Lung (tissue), 11 donors: ENCODE measurements at regions not wholly inside any gene's neighbourhood (a gene's known extent, or its start where the extent isn't known, plus 50 kb on each side); places are given as distances from the start of the nearest gene placed in this dataset.

Experiments
- ATAC-seq: fragments of 200-7000 bp; cut with Tn5 transposase; one replicate; pipeline ENCODE4 v1.9.1; 2020; ENCODE audit warnings: moderate number of reproducible peaks; ENCODE audit not compliant: insufficient read depth, low FRiP score
- DNase-seq, 3 donors: peaks; one replicate each; pipeline ENCODE4 v3.0.0-alpha.2; 2013 to 2017
- H3K27ac ChIP-seq, 2 donors: one replicate each; pipeline ENCODE4 v1.5.1; 2013; ENCODE audit warnings: mild to moderate bottlenecking in 2 of 2, moderate library complexity in 2 of 2, control low read depth in 1 of 2, inconsistent platforms in 1 of 2, low read depth in 1 of 2, low read length in 1 of 2
- H3K27me3 ChIP-seq, 3 donors: one replicate each; pipeline ENCODE4 v1.5.1; 2013; ENCODE audit warnings: low read length in 2 of 3; ENCODE audit not compliant: control insufficient read depth in 3 of 3, insufficient read depth in 3 of 3
- H3K36me3 ChIP-seq, 4 donors: one replicate each; pipeline ENCODE4 v1.5.1; 2013; ENCODE audit warnings: low read length in 4 of 4, mild to moderate bottlenecking in 1 of 4, moderate library complexity in 1 of 4; ENCODE audit not compliant: control insufficient read depth in 4 of 4, insufficient read depth in 4 of 4
- H3K4me1 ChIP-seq, 5 donors: one replicate each; pipeline ENCODE4 v1.5.1; 2013; ENCODE audit warnings: low read length in 5 of 5, mild to moderate bottlenecking in 2 of 5, moderate library complexity in 1 of 5; ENCODE audit not compliant: control insufficient read depth in 5 of 5, insufficient read depth in 5 of 5
- H3K4me3 ChIP-seq: one replicate; pipeline ENCODE4 v1.5.1; 2013; ENCODE audit warnings: mild to moderate bottlenecking, control low read depth, moderate library complexity
- H3K9ac ChIP-seq, 2 donors: one replicate each; pipeline ENCODE4 v1.5.1; 2013; ENCODE audit warnings: low read length in 2 of 2, control low read depth in 1 of 2; ENCODE audit not compliant: insufficient read depth in 1 of 2
- H3K9me3 ChIP-seq, 4 donors: one replicate each; pipeline ENCODE4 v1.5.1; 2013; ENCODE audit warnings: low read length in 3 of 4, mild to moderate bottlenecking in 1 of 4, moderate library complexity in 1 of 4; ENCODE audit not compliant: control insufficient read depth in 4 of 4, insufficient read depth in 3 of 4
- WGBS, 2 donors: extraction: QIAGEN DNeasy Blood & Tissue Kit; methylation state at CpG; one replicate each; pipeline ENCODE4 v1.1.7; 2013; 5-methylcytosine and 5-hydroxymethylcytosine counted together
- TF ChIP-seq, protein P1 (sequence below): IDR thresholded peaks from 2 replicates; pipeline ENCODE4 v1.5.1; 2012; ENCODE audit warnings: mild to moderate bottlenecking; ENCODE audit errors: control extremely low read depth, extremely low read depth
- donor health status: control.
- donor health status: control.
- donor health status: Bipolar disorder and iron deficiency.
- donor health status: healthy.
- donor health status: DM: yes; HTN: yes; CAD: no.

DNA sequence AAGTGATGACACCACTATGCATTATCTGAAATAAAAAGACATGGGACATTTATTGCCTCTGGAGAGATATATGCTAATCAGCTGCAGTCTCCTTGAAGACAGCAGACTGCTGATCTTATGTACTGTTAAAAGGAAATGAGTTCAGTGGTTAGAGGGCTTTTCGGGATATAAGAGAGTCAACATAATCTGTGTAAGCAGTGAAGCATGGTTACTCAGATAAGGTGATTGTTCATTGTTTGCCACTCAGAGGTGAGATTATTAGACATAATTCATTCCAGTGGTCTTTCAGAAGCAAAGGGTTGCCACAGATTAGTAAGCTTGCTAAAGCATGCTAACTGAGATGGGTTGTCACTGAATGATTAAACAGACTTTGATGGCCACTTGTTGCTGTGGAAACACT lies 1450.7 kb upstream of the ADGRB3 start:
- Histone ChIP-seq H3K4me3 (no peak overlapping the region), H3K9me3 (no peaks in the 10 kb centered on the region), H3K27me3 (no peaks in the 10 kb centered on the region), H3K36me3 (no peaks in the 10 kb centered on the region), H3K27ac (no peak overlapping the region), H3K9ac (no peak overlapping the region), H3K4me1 (peaks cover 0 to 3% (median 0%) of the 10 kb centered on the region in 5 donors)
- ATAC-seq: no peak
- WGBS, 2 donors: 67 to 76% methylated on average over 1 of the region's 1 CpG
- TF ChIP-seq, protein P1, sequence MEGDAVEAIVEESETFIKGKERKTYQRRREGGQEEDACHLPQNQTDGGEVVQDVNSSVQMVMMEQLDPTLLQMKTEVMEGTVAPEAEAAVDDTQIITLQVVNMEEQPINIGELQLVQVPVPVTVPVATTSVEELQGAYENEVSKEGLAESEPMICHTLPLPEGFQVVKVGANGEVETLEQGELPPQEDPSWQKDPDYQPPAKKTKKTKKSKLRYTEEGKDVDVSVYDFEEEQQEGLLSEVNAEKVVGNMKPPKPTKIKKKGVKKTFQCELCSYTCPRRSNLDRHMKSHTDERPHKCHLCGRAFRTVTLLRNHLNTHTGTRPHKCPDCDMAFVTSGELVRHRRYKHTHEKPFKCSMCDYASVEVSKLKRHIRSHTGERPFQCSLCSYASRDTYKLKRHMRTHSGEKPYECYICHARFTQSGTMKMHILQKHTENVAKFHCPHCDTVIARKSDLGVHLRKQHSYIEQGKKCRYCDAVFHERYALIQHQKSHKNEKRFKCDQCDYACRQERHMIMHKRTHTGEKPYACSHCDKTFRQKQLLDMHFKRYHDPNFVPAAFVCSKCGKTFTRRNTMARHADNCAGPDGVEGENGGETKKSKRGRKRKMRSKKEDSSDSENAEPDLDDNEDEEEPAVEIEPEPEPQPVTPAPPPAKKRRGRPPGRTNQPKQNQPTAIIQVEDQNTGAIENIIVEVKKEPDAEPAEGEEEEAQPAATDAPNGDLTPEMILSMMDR: no peak
- no peak for DNase-seq

DNA sequence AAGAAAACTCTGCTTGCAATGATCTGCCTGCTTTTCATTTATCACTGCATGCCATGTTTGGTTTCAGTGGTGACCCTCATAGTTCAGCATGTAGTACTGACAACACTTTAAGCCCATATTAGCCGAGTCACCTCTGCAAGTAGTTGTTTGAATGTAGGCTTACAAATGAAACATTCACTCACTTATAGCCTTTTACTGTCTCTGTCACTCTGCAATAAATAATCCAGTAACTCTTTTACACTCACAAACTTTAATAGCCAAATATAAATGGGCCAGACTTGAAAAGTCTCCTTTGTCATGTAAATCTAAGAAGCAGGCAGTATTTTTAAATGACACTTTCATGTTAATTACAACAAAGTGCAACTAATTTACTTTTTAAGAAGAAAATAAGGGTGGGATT lies 1460.0 kb upstream of the ADGRB3 start:
- H3K36me3 ChIP-seq: no peaks in the 10 kb centered on the region
- TF ChIP-seq, protein P1: no peak
- no peaks in the 10 kb centered on the region for H3K4me1 ChIP-seq
- H3K4me3 ChIP-seq: no peak overlapping the region
- DNase-seq: no peak
- H3K27ac ChIP-seq: no peak overlapping the region
- H3K27me3 ChIP-seq: no peaks in the 10 kb centered on the region
- H3K9me3 ChIP-seq: no peaks in the 10 kb centered on the region
- no peak for ATAC-seq
- WGBS, 2 donors: 63 to 64% methylated on average over 1 of the region's 1 CpG
- no peak overlapping the region for H3K9ac ChIP-seq

- H3K9me3 ChIP-seq: peaks cover 0 to 7% (median 3%) of the 10 kb centered on the region in 4 donors
- no peak for ATAC-seq
- H3K27ac ChIP-seq: no peak overlapping the region
- no peak overlapping the region for H3K4me3 ChIP-seq
- TF ChIP-seq, protein P1: no peak
- DNase-seq: no peak
- H3K9ac ChIP-seq: no peak overlapping the region
- no peaks in the 10 kb centered on the region for H3K36me3 ChIP-seq
- no peaks in the 10 kb centered on the region for H3K4me1 ChIP-seq
- 89 to 90% methylated on average over 1 of the region's 1 CpG for WGBS, 2 donors
- no peaks in the 10 kb centered on the region for H3K27me3 ChIP-seq
These were observed 1458.6 kb upstream of the EYS start for GRCh38 chr6:67165606-67166005.

DNA sequence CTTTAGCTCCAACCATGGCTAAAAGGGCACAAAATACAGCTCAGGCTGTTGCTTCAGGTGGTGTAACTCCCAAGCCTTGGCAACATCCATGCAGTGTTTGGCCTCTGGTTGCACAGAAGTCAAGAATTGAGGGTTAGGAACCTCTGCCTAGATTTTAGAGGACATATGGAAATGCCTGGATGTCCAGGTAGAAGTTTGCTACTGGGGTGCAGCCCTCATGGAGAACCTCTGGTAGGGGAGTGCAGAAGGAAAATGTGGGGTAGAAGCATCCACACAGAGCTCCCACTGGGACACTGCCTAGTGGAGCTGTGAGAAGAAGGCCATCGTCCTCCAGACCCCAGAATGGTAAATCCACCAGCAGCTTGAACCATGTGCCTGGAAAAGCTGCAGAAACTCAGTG lies 1453.8 kb upstream of the EYS start:
- ATAC-seq: no peak
- Histone ChIP-seq H3K27me3 (no peaks in the 10 kb centered on the region), H3K4me3 (no peak overlapping the region), H3K9me3 (peaks cover 0 to 8% (median 3%) of the 10 kb centered on the region in 4 donors), H3K9ac (no peak overlapping the region), H3K36me3 (no peaks in the 10 kb centered on the region), H3K27ac (no peak overlapping the region), H3K4me1 (no peaks in the 10 kb centered on the region)
- 67 to 71% methylated on average over 1 of the region's 1 CpG for WGBS, 2 donors
- no peak for DNase-seq
- TF ChIP-seq, protein P1: no peak
